ENCODE measurements at regions not wholly inside any gene's neighbourhood (a gene's known extent, or its start where the extent isn't known, plus 50 kb on each side); places are given as distances from the start of the nearest gene placed in this dataset.

DNA sequence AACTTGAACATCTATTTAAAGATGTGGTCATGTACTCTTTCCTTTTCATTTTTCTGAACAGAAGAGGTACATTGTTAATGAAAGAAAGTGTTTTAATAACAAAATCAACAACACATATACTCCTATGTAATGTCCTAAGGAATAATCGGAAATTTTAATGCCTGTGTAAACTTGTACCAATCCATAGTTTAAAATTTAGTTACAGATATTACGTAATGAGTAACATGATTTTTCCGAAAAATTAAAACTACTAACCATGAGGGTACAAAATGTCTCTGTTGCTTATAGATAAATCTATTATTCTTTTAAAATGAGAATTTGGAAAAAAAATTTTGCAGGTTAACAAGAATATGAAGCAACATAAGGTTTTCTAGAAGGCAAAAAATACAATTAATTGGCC, 220.1 kb downstream of the BCAT1 start:
- Histone ChIP-seq H3K9me2 (replicated peaks; ENCODE audit: insufficient read depth) (no peaks in the 10 kb centered on the region), H3K4me2 (no peak overlapping the region), H3K9me3 (ENCODE audit: low read depth) (no peaks in the 10 kb centered on the region), H3K4me3 (no peak overlapping the region), H3K27ac (no peak overlapping the region), H3K36me3 (replicated peaks; ENCODE audit: insufficient read depth, low read depth) (no peaks in the 10 kb centered on the region), H2AFZ (no peak overlapping the region), H3K4me1 (ENCODE audit: insufficient read depth) (no peaks in the 10 kb centered on the region), H3K79me2 (no peaks in the 10 kb centered on the region), H3K27me3 (no peaks in the 10 kb centered on the region), H4K20me1 (ENCODE audit: insufficient read depth, poor library complexity, severe bottlenecking) (no peaks in the 10 kb centered on the region)
- no peak for DNase-seq (ENCODE audit: low spot score)
- 94% methylated on average over 3 of the region's 3 CpGs for WGBS (ENCODE audit: low lambda C conversion rate, missing lambda C conversion rate)
- TF ChIP-seq EZH2 (IDR thresholded peaks at IDR 0.05; ENCODE audit: borderline replicate concordance) (no peak), EZH2phosphoT487 (IDR thresholded peaks at IDR 0.05; ENCODE audit: low read depth, severe bottlenecking, unreplicated experiment) (no peak)
- TF ChIP-seq, protein P1, sequence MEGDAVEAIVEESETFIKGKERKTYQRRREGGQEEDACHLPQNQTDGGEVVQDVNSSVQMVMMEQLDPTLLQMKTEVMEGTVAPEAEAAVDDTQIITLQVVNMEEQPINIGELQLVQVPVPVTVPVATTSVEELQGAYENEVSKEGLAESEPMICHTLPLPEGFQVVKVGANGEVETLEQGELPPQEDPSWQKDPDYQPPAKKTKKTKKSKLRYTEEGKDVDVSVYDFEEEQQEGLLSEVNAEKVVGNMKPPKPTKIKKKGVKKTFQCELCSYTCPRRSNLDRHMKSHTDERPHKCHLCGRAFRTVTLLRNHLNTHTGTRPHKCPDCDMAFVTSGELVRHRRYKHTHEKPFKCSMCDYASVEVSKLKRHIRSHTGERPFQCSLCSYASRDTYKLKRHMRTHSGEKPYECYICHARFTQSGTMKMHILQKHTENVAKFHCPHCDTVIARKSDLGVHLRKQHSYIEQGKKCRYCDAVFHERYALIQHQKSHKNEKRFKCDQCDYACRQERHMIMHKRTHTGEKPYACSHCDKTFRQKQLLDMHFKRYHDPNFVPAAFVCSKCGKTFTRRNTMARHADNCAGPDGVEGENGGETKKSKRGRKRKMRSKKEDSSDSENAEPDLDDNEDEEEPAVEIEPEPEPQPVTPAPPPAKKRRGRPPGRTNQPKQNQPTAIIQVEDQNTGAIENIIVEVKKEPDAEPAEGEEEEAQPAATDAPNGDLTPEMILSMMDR (IDR thresholded peaks at IDR 0.05; ENCODE audit: poor library complexity) = no peak

DNA sequence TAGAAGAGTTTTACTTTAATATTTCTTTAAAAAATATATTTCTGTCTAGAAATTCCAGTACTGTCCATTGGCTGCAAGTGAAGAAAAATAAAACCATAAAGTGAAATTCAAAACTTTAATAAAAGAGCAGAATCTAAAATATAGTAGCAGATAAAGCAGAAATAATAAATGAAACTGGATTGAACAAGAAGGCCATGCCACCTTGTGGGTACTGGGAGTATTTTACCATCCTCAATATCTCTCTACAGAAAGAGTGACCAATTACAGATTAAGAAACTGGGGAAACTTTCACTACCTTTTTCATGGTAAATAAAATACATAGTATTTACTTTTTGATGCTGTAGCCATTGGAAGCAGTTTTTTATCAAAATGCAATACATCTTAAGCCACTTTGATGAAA, 220.5 kb downstream of the BCAT1 start:
- Histone ChIP-seq H3K36me3 (replicated peaks; ENCODE audit: insufficient read depth, low read depth) (no peaks in the 10 kb centered on the region), H3K27me3 (no peaks in the 10 kb centered on the region), H3K79me2 (no peaks in the 10 kb centered on the region), H4K20me1 (ENCODE audit: insufficient read depth, poor library complexity, severe bottlenecking) (no peaks in the 10 kb centered on the region), H3K27ac (no peak overlapping the region), H3K4me2 (no peak overlapping the region), H2AFZ (no peak overlapping the region), H3K4me3 (no peak overlapping the region), H3K9me3 (ENCODE audit: low read depth) (no peaks in the 10 kb centered on the region), H3K9me2 (replicated peaks; ENCODE audit: insufficient read depth) (no peaks in the 10 kb centered on the region), H3K4me1 (ENCODE audit: insufficient read depth) (no peaks in the 10 kb centered on the region)
- TF ChIP-seq EZH2phosphoT487 (IDR thresholded peaks at IDR 0.05; ENCODE audit: low read depth, severe bottlenecking, unreplicated experiment) (no peak), EZH2 (IDR thresholded peaks at IDR 0.05; ENCODE audit: borderline replicate concordance) (no peak)
- TF ChIP-seq, protein P1 (IDR thresholded peaks at IDR 0.05; ENCODE audit: poor library complexity) = peak; percentile 63
- DNase-seq (ENCODE audit: low spot score) = peak; percentile 28

DNA sequence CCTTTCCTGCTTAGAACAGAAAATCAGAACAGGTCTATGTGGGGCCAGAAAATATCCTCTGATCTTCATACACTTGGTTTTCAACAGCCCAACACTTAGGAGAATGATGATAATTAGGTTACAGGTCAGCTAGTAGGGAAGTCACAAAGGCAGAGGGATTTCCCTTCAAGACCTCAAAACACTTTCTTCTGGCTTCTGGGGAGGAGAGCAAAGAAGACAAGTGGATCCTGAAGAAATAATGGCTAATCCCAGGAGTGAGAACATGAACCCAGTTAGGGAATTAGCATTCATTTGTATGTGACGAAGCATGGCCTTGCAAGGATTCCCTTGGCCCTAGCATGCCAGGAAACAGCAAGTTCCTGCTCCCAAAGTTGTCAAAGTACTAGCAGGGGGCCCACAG, 223.3 kb downstream of the BCAT1 start:
- Histone ChIP-seq H3K9me3 (ENCODE audit: low read depth) (no peaks in the 10 kb centered on the region), H3K4me2 (no peak overlapping the region), H3K27me3 (no peaks in the 10 kb centered on the region), H4K20me1 (ENCODE audit: insufficient read depth, poor library complexity, severe bottlenecking) (no peaks in the 10 kb centered on the region), H2AFZ (no peak overlapping the region), H3K4me1 (ENCODE audit: insufficient read depth) (no peaks in the 10 kb centered on the region), H3K79me2 (no peaks in the 10 kb centered on the region), H3K36me3 (replicated peaks; ENCODE audit: insufficient read depth, low read depth) (no peaks in the 10 kb centered on the region), H3K9me2 (replicated peaks; ENCODE audit: insufficient read depth) (no peaks in the 10 kb centered on the region), H3K27ac (no peak overlapping the region), H3K4me3 (no peak overlapping the region)
- 94% methylated on average over 1 of the region's 1 CpG for WGBS (ENCODE audit: low lambda C conversion rate, missing lambda C conversion rate)
- no peak for DNase-seq (ENCODE audit: low spot score)
- TF ChIP-seq EZH2phosphoT487 (IDR thresholded peaks at IDR 0.05; ENCODE audit: low read depth, severe bottlenecking, unreplicated experiment) (no peak), EZH2 (IDR thresholded peaks at IDR 0.05; ENCODE audit: borderline replicate concordance) (no peak)
- TF ChIP-seq, protein P1 (IDR thresholded peaks at IDR 0.05; ENCODE audit: poor library complexity) = no peak

DNA sequence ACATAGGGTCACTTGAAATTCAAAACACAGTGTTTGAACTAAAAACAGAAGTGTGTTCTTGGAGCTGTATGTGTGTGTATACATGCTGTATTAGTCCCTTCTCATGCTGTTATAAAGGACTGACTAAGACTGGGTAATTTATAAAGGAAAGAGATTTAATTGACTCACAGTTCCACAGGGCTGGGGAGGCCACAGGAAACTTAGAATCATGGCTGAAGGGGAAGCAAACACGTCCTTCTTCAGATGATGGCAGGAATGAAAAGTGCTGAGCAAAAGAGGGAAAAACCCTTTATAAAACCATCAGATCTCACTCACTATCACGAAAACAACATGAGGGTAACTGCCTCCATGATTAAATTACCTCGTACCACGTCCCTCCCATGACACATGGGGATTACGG, 224.1 kb downstream of the BCAT1 start:
- 91% methylated on average over 5 of the region's 5 CpGs for WGBS (ENCODE audit: low lambda C conversion rate, missing lambda C conversion rate)
- Histone ChIP-seq H3K4me3 (no peak overlapping the region), H3K79me2 (no peaks in the 10 kb centered on the region), H3K9me3 (ENCODE audit: low read depth) (no peaks in the 10 kb centered on the region), H4K20me1 (ENCODE audit: insufficient read depth, poor library complexity, severe bottlenecking) (no peaks in the 10 kb centered on the region), H2AFZ (no peak overlapping the region), H3K27ac (no peak overlapping the region), H3K36me3 (replicated peaks; ENCODE audit: insufficient read depth, low read depth) (no peaks in the 10 kb centered on the region), H3K4me1 (ENCODE audit: insufficient read depth) (no peaks in the 10 kb centered on the region), H3K4me2 (no peak overlapping the region), H3K9me2 (replicated peaks; ENCODE audit: insufficient read depth) (no peaks in the 10 kb centered on the region), H3K27me3 (no peaks in the 10 kb centered on the region)
- TF ChIP-seq, protein P1 (IDR thresholded peaks at IDR 0.05; ENCODE audit: poor library complexity) = no peak
- no peak for TF ChIP-seq EZH2 (IDR thresholded peaks at IDR 0.05; ENCODE audit: borderline replicate concordance)
- no peak for TF ChIP-seq EZH2phosphoT487 (IDR thresholded peaks at IDR 0.05; ENCODE audit: low read depth, severe bottlenecking, unreplicated experiment)
- DNase-seq (ENCODE audit: low spot score) = no peak
